Right lobe of liver (tissue), 6 donors: ENCODE measurements at regions not wholly inside any gene's neighbourhood (a gene's known extent, or its start where the extent isn't known, plus 50 kb on each side); places are given as distances from the start of the nearest gene placed in this dataset.

ENCODE experiments used
- ATAC-seq, 4 donors: fragments of 200-7000 bp; cut with Tn5 transposase; one replicate each; pipeline ENCODE4 v1.9.1; 2020; ENCODE audit warnings: mild to moderate bottlenecking in 4 of 4, moderate library complexity in 4 of 4
- DNase-seq, 3 donors: peaks; one replicate each; pipeline ENCODE4 v3.0.0-alpha.2; 2020
- H3K27ac ChIP-seq, 3 donors: fragments of 200-600 bp; one replicate each; pipeline ENCODE4 v1.8.0; 2022
- H3K27me3 ChIP-seq, 2 donors: fragments of 200-600 bp; one replicate each; pipeline ENCODE4 v1.8.0; 2022
- H3K36me3 ChIP-seq, 4 donors: fragments of 200-600 bp; sonication (generic) in 1 of 4; one replicate each; pipeline versions ENCODE4 v1.5.1 to v1.8.0; 2017 to 2022; ENCODE audit warnings: control low read depth in 1 of 4
- H3K4me1 ChIP-seq, 4 donors: fragments of 200-600 bp; sonication (generic) in 1 of 4; one replicate each; pipeline versions ENCODE4 v1.5.1 to v1.8.0; 2017 to 2022; ENCODE audit warnings: control low read depth in 1 of 4
- H3K4me3 ChIP-seq, 3 donors: fragments of 200-600 bp; one replicate each; pipeline ENCODE4 v1.8.0; 2022
- H3K9me3 ChIP-seq, 4 donors: fragments of 200-600 bp; sonication (generic) in 1 of 4; one replicate each; pipeline versions ENCODE4 v1.5.1 to v1.8.0; 2017 to 2022; ENCODE audit warnings: control low read depth in 1 of 4
- POLR2A ChIP-seq: fragments of 450-650 bp; IDR thresholded peaks from one replicate; pipeline ENCODE4 v1.6.1; 2017; ENCODE audit warnings: antibody characterized with exemption, mild to moderate bottlenecking
- WGBS: methylation state at CpG from one replicate; pipeline ENCODE4 v1.1.6; 2018; ENCODE audit warnings: low coverage, low lambda C conversion rate; ENCODE audit not compliant: insufficient coverage; ENCODE audit errors: missing lambda C conversion rate; 5-methylcytosine and 5-hydroxymethylcytosine counted together
- intact Hi-C, 2 donors: fragments of 100-400 bp; cut with DNase I; formaldehyde crosslinking; loops; one replicate each; pipeline versions ENCODE4 v1.11.2 to v1.14.1; 2022
- TF ChIP-seq, protein P1 (sequence below), 4 donors: fragments of 200-600 bp in 3 of 4; fragments of 450-650 bp in 1 of 4; IDR thresholded peaks; one replicate each; pipeline versions ENCODE4 v1.5.1 to v1.8.0; 2016 to 2022; ENCODE audit warnings: antibody characterized with exemption in 4 of 4, mild to moderate bottlenecking in 2 of 4
- donor health status: DM: no; HTN: yes; CAD: no.
- donor health status: DM: no; HTN: no; CAD: no.
- donor health status: DM: no; HTN: no; CAD: no.
- donor health status: DM: no; HTN: yes; CAD: no.
- donor health status: DM: no; HTN: yes; CAD: no.

DNA sequence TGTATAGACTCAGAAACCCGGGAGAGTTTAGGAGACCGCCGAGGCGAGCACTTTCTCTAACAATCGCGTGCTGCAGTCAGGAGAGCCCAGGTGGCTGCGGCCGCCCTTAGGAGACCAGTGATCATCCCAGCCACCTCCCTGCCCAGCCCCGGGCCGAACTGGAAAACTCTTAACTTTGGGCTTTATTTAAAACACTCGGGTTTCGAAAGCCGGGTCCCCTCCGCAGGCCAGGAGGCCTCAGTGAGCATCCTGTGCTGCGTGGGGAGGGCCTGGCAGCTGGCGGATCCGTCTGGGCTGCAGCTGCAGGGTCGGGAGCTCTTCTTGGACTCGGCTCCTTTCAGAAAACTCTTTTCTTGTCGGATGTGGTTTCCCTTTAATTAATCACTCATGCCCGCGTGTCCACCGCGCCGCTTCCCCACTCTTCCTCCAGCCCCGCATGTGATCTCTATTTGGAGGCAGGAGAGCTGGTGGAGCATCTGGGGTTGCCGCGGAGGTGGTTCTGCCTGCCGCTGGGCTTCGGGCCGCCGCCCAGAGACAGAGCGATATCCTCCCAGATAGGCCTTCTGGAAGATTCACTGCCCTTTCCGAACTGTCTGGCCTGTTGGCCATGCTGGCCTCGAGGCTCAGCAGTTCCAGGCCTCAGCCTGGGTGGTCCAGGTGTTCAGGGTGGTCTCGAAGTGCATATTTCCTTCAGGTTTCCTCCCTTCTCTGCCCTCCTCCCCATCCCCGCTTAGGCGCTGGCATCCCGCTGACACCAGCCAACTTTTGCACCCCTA lies 59.5 kb downstream of the TMEM174 start:
- DNase-seq: no peak
- no peak overlapping the region for H3K27ac ChIP-seq

DNA sequence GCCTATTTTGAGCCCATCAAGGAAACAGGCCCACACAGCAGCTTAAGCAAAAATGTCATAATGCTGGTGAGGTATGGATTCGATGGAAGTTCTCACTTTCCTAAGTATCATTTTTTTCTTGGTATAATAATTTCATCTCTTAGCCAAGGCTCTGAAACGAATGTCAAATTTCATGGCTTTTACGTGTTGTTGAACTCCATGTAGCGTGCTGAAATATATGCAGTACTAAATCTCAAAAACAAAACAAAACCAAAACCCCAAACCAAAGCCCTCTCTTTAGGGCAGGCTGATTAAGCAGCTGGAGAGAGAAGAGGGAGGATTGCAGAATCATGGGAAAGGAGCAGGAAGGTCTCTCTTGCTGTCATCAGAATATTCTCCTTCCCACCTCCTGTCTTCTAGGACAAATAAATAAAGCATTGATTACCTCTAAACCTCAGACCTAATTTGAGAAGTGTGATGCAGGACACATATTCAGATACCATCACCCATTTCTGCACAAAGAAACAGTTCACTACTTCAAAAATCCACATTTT lies 58.3 kb downstream of the TMEM174 start:
- Histone ChIP-seq H3K4me1 (peaks cover 0 to 20% (median 0%) of the 10 kb centered on the region in 4 donors), H3K36me3 (no peaks in the 10 kb centered on the region), H3K4me3 (no peak overlapping the region), H3K27me3 (peaks cover 0 to 39% of the 10 kb centered on the region in 2 donors), H3K9me3 (no peaks in the 10 kb centered on the region), H3K27ac (no peak overlapping the region)
- TF ChIP-seq POLR2A: no peak
- TF ChIP-seq, protein P1, sequence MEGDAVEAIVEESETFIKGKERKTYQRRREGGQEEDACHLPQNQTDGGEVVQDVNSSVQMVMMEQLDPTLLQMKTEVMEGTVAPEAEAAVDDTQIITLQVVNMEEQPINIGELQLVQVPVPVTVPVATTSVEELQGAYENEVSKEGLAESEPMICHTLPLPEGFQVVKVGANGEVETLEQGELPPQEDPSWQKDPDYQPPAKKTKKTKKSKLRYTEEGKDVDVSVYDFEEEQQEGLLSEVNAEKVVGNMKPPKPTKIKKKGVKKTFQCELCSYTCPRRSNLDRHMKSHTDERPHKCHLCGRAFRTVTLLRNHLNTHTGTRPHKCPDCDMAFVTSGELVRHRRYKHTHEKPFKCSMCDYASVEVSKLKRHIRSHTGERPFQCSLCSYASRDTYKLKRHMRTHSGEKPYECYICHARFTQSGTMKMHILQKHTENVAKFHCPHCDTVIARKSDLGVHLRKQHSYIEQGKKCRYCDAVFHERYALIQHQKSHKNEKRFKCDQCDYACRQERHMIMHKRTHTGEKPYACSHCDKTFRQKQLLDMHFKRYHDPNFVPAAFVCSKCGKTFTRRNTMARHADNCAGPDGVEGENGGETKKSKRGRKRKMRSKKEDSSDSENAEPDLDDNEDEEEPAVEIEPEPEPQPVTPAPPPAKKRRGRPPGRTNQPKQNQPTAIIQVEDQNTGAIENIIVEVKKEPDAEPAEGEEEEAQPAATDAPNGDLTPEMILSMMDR (IDR thresholded peaks at IDR 0.05): no peak
- ATAC-seq (no peak), DNase-seq (no peak)
- WGBS: 37% methylated on average over 4 of the region's 4 CpGs
- intact Hi-C loops: no loop called here

More for the DNA sequence above, 59.5 kb downstream of the TMEM174 start:
- 6% methylated on average over 24 of the region's 39 CpGs for WGBS
- Histone ChIP-seq H3K4me3 (no peak overlapping the region), H3K4me1 (peaks cover 0 to 20% (median 0%) of the 10 kb centered on the region in 4 donors), H3K27me3 (peaks cover 0 to 39% of the 10 kb centered on the region in 2 donors), H3K36me3 (no peaks in the 10 kb centered on the region), H3K9me3 (no peaks in the 10 kb centered on the region)
- intact Hi-C loops: no loop called here
- TF ChIP-seq, protein P1 (IDR thresholded peaks at IDR 0.05): no peak
- TF ChIP-seq POLR2A: no peak
- ATAC-seq: peak in 2 of 4 donors; percentile 15 to 24

DNA sequence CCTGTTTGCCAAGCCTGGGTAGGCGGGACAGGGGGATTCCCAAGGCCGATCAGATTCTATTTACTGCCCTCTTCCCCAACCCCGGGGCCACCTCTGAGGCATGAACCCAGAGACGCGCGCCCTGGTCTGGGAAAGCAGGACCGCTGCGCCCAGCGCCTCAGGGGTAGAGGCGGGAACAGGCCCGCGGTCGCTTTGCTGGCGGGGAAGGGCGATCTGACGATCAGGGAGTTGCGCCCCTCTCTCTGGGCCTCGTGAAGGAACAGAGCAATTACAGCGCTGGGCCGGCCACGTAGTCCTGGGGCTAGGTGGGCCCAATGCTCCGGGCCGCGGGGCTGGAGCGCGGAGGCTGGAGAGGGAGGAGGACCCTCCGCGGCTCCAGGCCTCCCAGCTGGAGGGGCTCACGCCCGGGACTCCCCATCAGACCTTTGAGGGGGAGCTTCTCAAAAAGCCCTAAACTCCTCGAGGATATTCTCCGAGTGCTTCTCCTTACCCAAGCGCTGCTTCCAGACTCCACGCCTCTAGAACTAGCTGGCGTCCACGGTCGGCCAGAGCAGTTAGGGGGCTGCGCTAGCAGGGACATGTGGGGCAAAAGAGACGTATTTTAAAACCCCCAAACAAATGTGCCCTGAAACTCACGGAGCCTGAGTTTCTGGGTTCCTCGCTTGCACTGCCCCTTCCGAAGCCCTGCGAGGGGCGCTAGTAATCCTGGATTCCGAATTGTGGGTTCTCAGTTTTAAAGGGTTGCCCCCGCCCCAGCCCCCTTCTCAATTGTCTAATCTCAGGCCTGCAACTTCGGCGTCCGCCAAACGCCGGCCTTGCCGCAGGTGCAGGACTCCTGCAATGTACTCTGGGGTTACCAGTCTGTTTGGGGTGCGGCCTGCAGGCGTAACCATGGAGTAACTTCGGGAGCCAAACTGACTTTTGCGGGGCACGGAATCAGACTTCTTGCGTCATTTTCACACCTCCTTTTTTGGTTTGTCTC lies 57.6 kb downstream of the TMEM174 start:
- TF ChIP-seq, protein P1 (IDR thresholded peaks at IDR 0.05): no peak
- TF ChIP-seq POLR2A: no peak
- ATAC-seq: no peak
- Histone ChIP-seq H3K27ac (no peak overlapping the region), H3K36me3 (no peaks in the 10 kb centered on the region), H3K4me3 (no peak overlapping the region), H3K27me3 (peaks cover 0 to 39% of the 10 kb centered on the region in 2 donors), H3K9me3 (no peaks in the 10 kb centered on the region), H3K4me1 (peaks cover 0 to 20% (median 0%) of the 10 kb centered on the region in 4 donors)
- intact Hi-C loops: no loop called here
- WGBS: 24% methylated on average over 15 of the region's 58 CpGs
- no peak for DNase-seq

DNA sequence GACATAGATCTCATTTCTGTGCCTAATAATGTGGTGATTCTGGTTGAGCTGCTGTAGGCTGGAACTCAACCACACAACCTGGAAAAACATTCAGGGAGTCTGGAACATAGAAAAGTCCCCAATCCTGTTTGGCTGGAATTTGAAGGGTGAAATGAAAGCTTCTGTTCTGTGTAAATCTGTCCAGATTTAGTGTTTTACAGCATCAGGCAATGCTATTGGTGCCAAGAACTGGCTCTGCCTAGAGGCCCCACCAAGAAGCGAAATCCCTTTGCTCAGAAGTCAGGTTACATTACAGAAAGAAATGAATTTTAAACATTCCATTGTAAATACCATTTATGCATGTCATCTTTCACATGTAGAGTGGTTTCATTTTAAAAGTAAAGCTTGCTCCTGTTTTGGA lies 56.3 kb downstream of the TMEM174 start:
- TF ChIP-seq, protein P1 (IDR thresholded peaks at IDR 0.05): no peak
- no peak for TF ChIP-seq POLR2A
- DNase-seq: no peak

More for the DNA sequence above, 56.3 kb downstream of the TMEM174 start:
- peaks cover 0 to 39% of the 10 kb centered on the region in 2 donors for H3K27me3 ChIP-seq
- peaks cover 0 to 20% (median 0%) of the 10 kb centered on the region in 4 donors for H3K4me1 ChIP-seq
- WGBS: 92% methylated on average over 1 of the region's 1 CpG
- ATAC-seq: no peak
- H3K36me3 ChIP-seq: no peaks in the 10 kb centered on the region
- intact Hi-C loops: no loop called here
- no peak overlapping the region for H3K27ac ChIP-seq
- H3K4me3 ChIP-seq: no peak overlapping the region
- no peaks in the 10 kb centered on the region for H3K9me3 ChIP-seq
